HepG2 (cell line): ENCODE measurements at regions not wholly inside any gene's neighbourhood (a gene's known extent, or its start where the extent isn't known, plus 50 kb on each side); places are given as distances from the start of the nearest gene placed in this dataset.

Source experiments
- ARNT2 ChIP-seq: sonication (generic); formaldehyde crosslinking; IDR thresholded peaks from 2 replicates; pipeline ENCODE4 v1.8.0; 2022; ENCODE audit warnings: mild to moderate bottlenecking, low read depth, missing genetic modification reagents, moderate library complexity
- CEBPB ChIP-seq: IDR thresholded peaks from 2 replicates; pipeline ENCODE4 v1.6.1; 2011; ENCODE audit warnings: low read depth, low read length, improper control_type of control experiment, borderline replicate concordance
- CREM ChIP-seq, 2 experiments: sonication (generic) in 1 of 2; formaldehyde crosslinking in 1 of 2; IDR thresholded peaks; 2 replicates each; pipeline versions ENCODE4 v1.4.0 to v1.6.1; 2016 to 2020; ENCODE audit warnings: antibody characterized with exemption in 1 of 2, mild to moderate bottlenecking in 1 of 2, missing genetic modification reagents in 1 of 2
- DZIP1 ChIP-seq: sonication (generic); formaldehyde crosslinking; IDR thresholded peaks from 2 replicates; pipeline ENCODE4 v1.5.0; 2020; ENCODE audit warnings: mild to moderate bottlenecking, missing genetic modification reagents
- ETV5 ChIP-seq: IDR thresholded peaks from 2 replicates; pipeline ENCODE4 v1.6.1; 2018; ENCODE audit warnings: missing biosample characterization, missing genetic modification reagents, inconsistent platforms, borderline replicate concordance
- GATA4 ChIP-seq: sonication (generic); IDR thresholded peaks from 2 replicates; pipeline ENCODE4 v1.6.1; 2016; ENCODE audit warnings: antibody characterized with exemption, low read depth, borderline replicate concordance
- MAFK ChIP-seq, 2 experiments: IDR thresholded peaks in 1 of 2; conservative IDR thresholded peaks in 1 of 2; 2 replicates each; pipeline ENCODE4 v1.6.1; 2011; ENCODE audit warnings: improper control_type of control experiment in 2 of 2, low read length in 2 of 2
- MXD4 ChIP-seq: IDR thresholded peaks from 2 replicates; pipeline ENCODE4 v1.6.1; 2016; ENCODE audit warnings: mild to moderate bottlenecking, missing biosample characterization, missing genetic modification reagents
- POGZ ChIP-seq: sonication (generic); formaldehyde crosslinking; IDR thresholded peaks from 2 replicates; pipeline ENCODE4 v1.4.0; 2020; ENCODE audit warnings: mild to moderate bottlenecking, missing genetic modification reagents
- SNRNP70 ChIP-seq: fragments of 200-400 bp; formaldehyde crosslinking; IDR thresholded peaks from 2 replicates; pipeline ENCODE4 v1.6.1; 2017; ENCODE audit warnings: mild to moderate bottlenecking, low read depth, low read length, moderate library complexity
- SRSF4 ChIP-seq: fragments of 200-400 bp; formaldehyde crosslinking; IDR thresholded peaks from one replicate; pipeline ENCODE4 v1.6.1; 2018; ENCODE audit warnings: mild to moderate bottlenecking, low read depth, low read length, moderate library complexity; ENCODE audit not compliant: poor library complexity, severe bottlenecking
- TBL1XR1 ChIP-seq: fragments of 150-350 bp; IDR thresholded peaks from 2 replicates; pipeline ENCODE4 v1.6.1; 2014; ENCODE audit warnings: borderline replicate concordance, low read length; ENCODE audit not compliant: partially characterized antibody
- TEF ChIP-seq: sonication (generic); formaldehyde crosslinking; IDR thresholded peaks from 2 replicates; pipeline ENCODE4 v1.5.0; 2020; ENCODE audit warnings: missing genetic modification reagents
- THRA ChIP-seq: sonication (generic); formaldehyde crosslinking; IDR thresholded peaks from 2 replicates; pipeline ENCODE4 v1.4.0; 2020; ENCODE audit warnings: missing genetic modification reagents, borderline replicate concordance
- ZNF343 ChIP-seq: sonication (generic); formaldehyde crosslinking; IDR thresholded peaks from 2 replicates; pipeline ENCODE4 v1.4.0; 2020; ENCODE audit warnings: mild to moderate bottlenecking, missing genetic modification reagents
- ZNF354B ChIP-seq: sonication (generic); formaldehyde crosslinking; IDR thresholded peaks from 2 replicates; pipeline ENCODE4 v1.8.0; 2022; ENCODE audit warnings: mild to moderate bottlenecking, missing genetic modification reagents
- ZNF547 ChIP-seq: sonication (generic); formaldehyde crosslinking; IDR thresholded peaks from 2 replicates; pipeline ENCODE4 v1.5.1; 2020; ENCODE audit warnings: mild to moderate bottlenecking, missing genetic modification reagents
- ZNF660 ChIP-seq: sonication (generic); formaldehyde crosslinking; IDR thresholded peaks from 2 replicates; pipeline ENCODE4 v1.5.1; 2020; ENCODE audit warnings: mild to moderate bottlenecking, low read depth, missing genetic modification reagents, borderline replicate concordance
- ZNF670 ChIP-seq: sonication (generic); formaldehyde crosslinking; IDR thresholded peaks from 2 replicates; pipeline ENCODE4 v1.8.0; 2022; ENCODE audit warnings: mild to moderate bottlenecking, missing genetic modification reagents, borderline replicate concordance
- ZNF720 ChIP-seq: sonication (generic); formaldehyde crosslinking; IDR thresholded peaks from 2 replicates; pipeline ENCODE4 v1.4.0; 2020; ENCODE audit warnings: missing genetic modification reagents
- ZUFSP ChIP-seq: sonication (generic); formaldehyde crosslinking; IDR thresholded peaks from 2 replicates; pipeline ENCODE4 v1.9.0; 2021; ENCODE audit warnings: missing genetic modification reagents, mild to moderate bottlenecking, borderline replicate concordance

- TF ChIP-seq ZUFSP (no peak), SNRNP70 (no peak), ZNF670 (CRISPR knock-in tag) (no peak), ETV5 (CRISPR knock-in tag) (no peak), CEBPB (no peak), MXD4 (CRISPR knock-in tag) (no peak), ZNF354B (no peak), ZNF547 (no peak), TEF (no peak), ZNF343 (CRISPR knock-in tag) (no peak), ARNT2 (CRISPR knock-in tag) (no peak), CREM (IDR thresholded peaks at IDR 0.05) (no peak), CREM (CRISPR knock-in tag; IDR thresholded peaks at IDR 0.05) (no peak), ZNF720 (no peak), POGZ (0 out of 2 replicates have a peak, but pooled peaks have one; percentile 26), GATA4 (no peak), DZIP1 (CRISPR knock-in tag) (no peak), ZNF660 (CRISPR knock-in tag) (no peak), TBL1XR1 (no peak), SRSF4 (no peak), MAFK (conservative IDR thresholded peaks at IDR 0.05 in 1 of 2, IDR thresholded peaks at IDR 0.05 in 1 of 2; ENCODE audit: low read length in 2 of 2) (peak; percentile 25 to 70; a peak in 2 of 4 replicates), THRA (no peak)
Measured at GRCh38 chr5:96121364-96121763, 159.7 kb upstream of the ELL2 start (continued).
